ENCODE measurements at regions not wholly inside any gene's neighbourhood (a gene's known extent, or its start where the extent isn't known, plus 50 kb on each side); places are given as distances from the start of the nearest gene placed in this dataset.

- TF ChIP-seq CTCF (IDR thresholded peaks at IDR 0.05) (no peak), POLR2A (IDR thresholded peaks at IDR 0.05) (no peak)
Measured at GRCh38 chr5:52043137-52043536, 659.9 kb downstream of the ISL1 start.
